ENCODE measurements at regions not wholly inside any gene's neighbourhood (a gene's known extent, or its start where the extent isn't known, plus 50 kb on each side); places are given as distances from the start of the nearest gene placed in this dataset.

DNA sequence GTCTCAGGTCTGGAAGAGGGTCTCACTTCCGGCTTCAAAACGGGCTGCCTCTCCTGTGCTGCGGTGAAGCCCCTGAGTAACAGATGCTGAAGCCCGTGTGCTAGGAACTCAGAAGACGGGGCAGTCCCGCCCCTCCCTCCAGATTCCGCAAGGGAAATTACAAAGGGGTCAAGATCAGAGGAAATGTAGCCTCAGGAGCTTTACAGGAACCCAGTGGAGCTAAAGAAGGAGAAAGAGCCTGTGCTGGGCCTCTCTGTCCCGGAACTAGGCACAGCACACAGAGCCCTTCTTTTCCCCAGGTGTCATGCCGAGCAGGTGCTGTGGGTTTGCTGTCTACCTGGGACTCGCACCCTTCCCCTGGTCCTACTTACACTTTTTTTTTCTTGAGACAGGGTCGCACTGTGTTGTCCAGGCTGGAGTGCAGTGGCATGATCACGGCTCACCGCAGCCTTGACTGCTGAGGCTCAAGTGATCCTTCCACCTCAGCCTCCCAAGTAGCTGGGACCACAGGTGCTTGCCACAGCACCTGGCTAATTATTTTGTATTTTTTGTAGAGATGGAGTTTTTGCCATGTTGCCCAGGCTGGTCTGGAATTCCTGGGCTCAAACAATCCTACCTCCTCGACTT is 72.7 kb upstream of the MAP4K4 start:
- TF ChIP-seq, protein P1, sequence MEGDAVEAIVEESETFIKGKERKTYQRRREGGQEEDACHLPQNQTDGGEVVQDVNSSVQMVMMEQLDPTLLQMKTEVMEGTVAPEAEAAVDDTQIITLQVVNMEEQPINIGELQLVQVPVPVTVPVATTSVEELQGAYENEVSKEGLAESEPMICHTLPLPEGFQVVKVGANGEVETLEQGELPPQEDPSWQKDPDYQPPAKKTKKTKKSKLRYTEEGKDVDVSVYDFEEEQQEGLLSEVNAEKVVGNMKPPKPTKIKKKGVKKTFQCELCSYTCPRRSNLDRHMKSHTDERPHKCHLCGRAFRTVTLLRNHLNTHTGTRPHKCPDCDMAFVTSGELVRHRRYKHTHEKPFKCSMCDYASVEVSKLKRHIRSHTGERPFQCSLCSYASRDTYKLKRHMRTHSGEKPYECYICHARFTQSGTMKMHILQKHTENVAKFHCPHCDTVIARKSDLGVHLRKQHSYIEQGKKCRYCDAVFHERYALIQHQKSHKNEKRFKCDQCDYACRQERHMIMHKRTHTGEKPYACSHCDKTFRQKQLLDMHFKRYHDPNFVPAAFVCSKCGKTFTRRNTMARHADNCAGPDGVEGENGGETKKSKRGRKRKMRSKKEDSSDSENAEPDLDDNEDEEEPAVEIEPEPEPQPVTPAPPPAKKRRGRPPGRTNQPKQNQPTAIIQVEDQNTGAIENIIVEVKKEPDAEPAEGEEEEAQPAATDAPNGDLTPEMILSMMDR (IDR thresholded peaks at IDR 0.05): no peak
- no peak for TF ChIP-seq POLR2A (IDR thresholded peaks at IDR 0.05)
- TF ChIP-seq EP300 (IDR thresholded peaks at IDR 0.05): no peak
- no peak for TF ChIP-seq POLR2AphosphoS5 (IDR thresholded peaks at IDR 0.05)
